Panc1 (cell line): ENCODE measurements at regions not wholly inside any gene's neighbourhood (a gene's known extent, or its start where the extent isn't known, plus 50 kb on each side); places are given as distances from the start of the nearest gene placed in this dataset.

Experiments
- ATAC-seq: fragments of 200-7000 bp; cut with Tn5 transposase; 2 replicates; pipeline ENCODE4 v1.9.1; 2020; ENCODE audit warnings: mild to moderate bottlenecking, moderate library complexity
- BruUV-seq: library from RNA; stranded (reverse); fragments of 400-500 nt; replicated peaks from 2 replicates; lab custom pipeline; 2021; lab: Mats Ljungman, UMichigan
- CTCF ChIA-PET: fragments of 300-600 bp; sonication (Branson Sonifier 250); formaldehyde crosslinking; loops from one replicate; lab custom pipeline; 2022; ENCODE audit warnings: antibody characterized with exemption; lab: Charles Lee
- POLR2A ChIA-PET: fragments of 300-600 bp; sonication (Branson Sonifier 250); formaldehyde crosslinking; loops from one replicate; lab custom pipeline; 2022; ENCODE audit warnings: antibody characterized with exemption; lab: Charles Lee
- DNase-seq: peaks from one replicate; pipeline ENCODE4 v3.0.0-alpha.2; 2010; ENCODE audit warnings: low read depth, low spot score
- H3K27ac ChIP-seq: 2 replicates; pipeline ENCODE4 v1.5.1; 2011; ENCODE audit warnings: mild to moderate bottlenecking, low read length, inconsistent platforms
- H3K27me3 ChIP-seq: fragments of 200-500 bp; sonication (Bioruptor generic); 2 replicates; pipeline ENCODE4 v1.6.0; 2014; ENCODE audit warnings: low read length, inconsistent platforms; ENCODE audit not compliant: control insufficient read depth, insufficient read depth
- H3K36me3 ChIP-seq: fragments of 200-500 bp; sonication (Bioruptor generic); 2 replicates; pipeline ENCODE4 v1.5.1; 2014; ENCODE audit warnings: inconsistent platforms, mild to moderate bottlenecking, low read length, moderate library complexity; ENCODE audit not compliant: control insufficient read depth, insufficient read depth
- H3K4me1 ChIP-seq: 2 replicates; pipeline ENCODE4 v1.5.1; 2011; ENCODE audit warnings: inconsistent platforms, mild to moderate bottlenecking, low read length, moderate library complexity; ENCODE audit not compliant: control insufficient read depth, insufficient read depth
- H3K4me3 ChIP-seq, 2 experiments: 2 replicates each; pipeline ENCODE4 v1.5.1; 2011 to 2012; ENCODE audit warnings: low read depth in 2 of 2, low read length in 2 of 2, mild to moderate bottlenecking in 2 of 2, inconsistent platforms in 1 of 2, moderate library complexity in 1 of 2
- H3K9me3 ChIP-seq: fragments of 200-500 bp; sonication (Bioruptor generic); 2 replicates; pipeline ENCODE4 v1.5.1; 2014; ENCODE audit warnings: low read depth, mild to moderate bottlenecking, inconsistent platforms, low read length, moderate library complexity; ENCODE audit not compliant: control insufficient read depth, insufficient read depth
- POLR2AphosphoS5 ChIP-seq: IDR thresholded peaks from 2 replicates; pipeline ENCODE4 v1.6.1; 2012; ENCODE audit warnings: mild to moderate bottlenecking, low read depth, low read length, moderate library complexity
- SIN3A ChIP-seq: IDR thresholded peaks from 2 replicates; pipeline ENCODE4 v1.6.1; 2012; ENCODE audit warnings: low read depth, mild to moderate bottlenecking, low read length, moderate library complexity, borderline replicate concordance; ENCODE audit not compliant: insufficient read depth
- TCF7L2 ChIP-seq: IDR thresholded peaks from 2 replicates; pipeline ENCODE4 v1.6.1; 2011; ENCODE audit warnings: mild to moderate bottlenecking, low read depth, low read length, inconsistent platforms
- in situ Hi-C: cut with HindIII; loops from 2 replicates; pipeline ENCODE4 v1.10.0; 2016; ENCODE audit warnings: low sequenced_read_pairs, low pct_unique_long_range_greater_than_20kb
- intact Hi-C: fragments of 100-400 bp; cut with micrococcal nuclease; formaldehyde crosslinking; loops from one replicate; pipeline ENCODE4 v1.10.0; 2022; ENCODE audit not compliant: unreplicated experiment
- TF ChIP-seq, protein P1 (sequence below): fragments of 450-650 bp; IDR thresholded peaks from 2 replicates; pipeline ENCODE4 v1.5.1; 2017; ENCODE audit warnings: mild to moderate bottlenecking
- TF ChIP-seq, protein P2 (sequence below), 2 experiments: IDR thresholded peaks; 2 replicates each; pipeline ENCODE4 v1.6.1; 2011 to 2012; ENCODE audit warnings: low read depth in 2 of 2, control low read depth in 1 of 2, low read length in 1 of 2, mild to moderate bottlenecking in 1 of 2, moderate library complexity in 1 of 2; ENCODE audit not compliant: insufficient read depth in 1 of 2

DNA sequence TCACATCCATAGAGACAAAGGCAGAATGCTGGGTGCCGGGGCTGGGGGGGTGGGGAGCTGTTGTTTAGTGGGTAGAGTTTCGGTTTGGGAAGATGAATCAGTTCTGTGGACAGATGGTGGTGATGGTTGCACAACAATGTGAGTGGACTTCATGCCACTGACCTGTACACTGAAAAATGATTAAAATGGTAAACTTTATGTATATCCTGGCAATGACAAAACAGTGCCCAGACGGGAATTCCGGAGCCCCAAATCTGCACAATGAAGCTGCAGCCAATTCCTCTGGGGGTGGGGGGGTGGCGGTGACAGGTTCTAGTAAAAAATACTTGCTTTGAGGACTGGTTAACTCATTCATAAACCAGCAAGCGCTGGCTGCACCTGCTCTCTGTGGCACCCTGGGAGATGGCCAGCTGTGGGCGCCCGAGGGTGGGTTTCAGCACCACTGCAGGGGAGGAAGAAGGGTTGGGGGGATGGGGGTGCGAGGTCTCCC lies 81.8 kb upstream of the HPCAL1 start:
- no peak overlapping the region for H3K4me3 ChIP-seq
- CTCF ChIA-PET = no interaction called here
- no peaks in the 10 kb centered on the region for H3K9me3 ChIP-seq
- no peaks in the 10 kb centered on the region for H3K4me1 ChIP-seq
- TF ChIP-seq, protein P1, sequence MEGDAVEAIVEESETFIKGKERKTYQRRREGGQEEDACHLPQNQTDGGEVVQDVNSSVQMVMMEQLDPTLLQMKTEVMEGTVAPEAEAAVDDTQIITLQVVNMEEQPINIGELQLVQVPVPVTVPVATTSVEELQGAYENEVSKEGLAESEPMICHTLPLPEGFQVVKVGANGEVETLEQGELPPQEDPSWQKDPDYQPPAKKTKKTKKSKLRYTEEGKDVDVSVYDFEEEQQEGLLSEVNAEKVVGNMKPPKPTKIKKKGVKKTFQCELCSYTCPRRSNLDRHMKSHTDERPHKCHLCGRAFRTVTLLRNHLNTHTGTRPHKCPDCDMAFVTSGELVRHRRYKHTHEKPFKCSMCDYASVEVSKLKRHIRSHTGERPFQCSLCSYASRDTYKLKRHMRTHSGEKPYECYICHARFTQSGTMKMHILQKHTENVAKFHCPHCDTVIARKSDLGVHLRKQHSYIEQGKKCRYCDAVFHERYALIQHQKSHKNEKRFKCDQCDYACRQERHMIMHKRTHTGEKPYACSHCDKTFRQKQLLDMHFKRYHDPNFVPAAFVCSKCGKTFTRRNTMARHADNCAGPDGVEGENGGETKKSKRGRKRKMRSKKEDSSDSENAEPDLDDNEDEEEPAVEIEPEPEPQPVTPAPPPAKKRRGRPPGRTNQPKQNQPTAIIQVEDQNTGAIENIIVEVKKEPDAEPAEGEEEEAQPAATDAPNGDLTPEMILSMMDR = no peak
- no peak for TF ChIP-seq POLR2AphosphoS5
- TF ChIP-seq, protein P2, sequence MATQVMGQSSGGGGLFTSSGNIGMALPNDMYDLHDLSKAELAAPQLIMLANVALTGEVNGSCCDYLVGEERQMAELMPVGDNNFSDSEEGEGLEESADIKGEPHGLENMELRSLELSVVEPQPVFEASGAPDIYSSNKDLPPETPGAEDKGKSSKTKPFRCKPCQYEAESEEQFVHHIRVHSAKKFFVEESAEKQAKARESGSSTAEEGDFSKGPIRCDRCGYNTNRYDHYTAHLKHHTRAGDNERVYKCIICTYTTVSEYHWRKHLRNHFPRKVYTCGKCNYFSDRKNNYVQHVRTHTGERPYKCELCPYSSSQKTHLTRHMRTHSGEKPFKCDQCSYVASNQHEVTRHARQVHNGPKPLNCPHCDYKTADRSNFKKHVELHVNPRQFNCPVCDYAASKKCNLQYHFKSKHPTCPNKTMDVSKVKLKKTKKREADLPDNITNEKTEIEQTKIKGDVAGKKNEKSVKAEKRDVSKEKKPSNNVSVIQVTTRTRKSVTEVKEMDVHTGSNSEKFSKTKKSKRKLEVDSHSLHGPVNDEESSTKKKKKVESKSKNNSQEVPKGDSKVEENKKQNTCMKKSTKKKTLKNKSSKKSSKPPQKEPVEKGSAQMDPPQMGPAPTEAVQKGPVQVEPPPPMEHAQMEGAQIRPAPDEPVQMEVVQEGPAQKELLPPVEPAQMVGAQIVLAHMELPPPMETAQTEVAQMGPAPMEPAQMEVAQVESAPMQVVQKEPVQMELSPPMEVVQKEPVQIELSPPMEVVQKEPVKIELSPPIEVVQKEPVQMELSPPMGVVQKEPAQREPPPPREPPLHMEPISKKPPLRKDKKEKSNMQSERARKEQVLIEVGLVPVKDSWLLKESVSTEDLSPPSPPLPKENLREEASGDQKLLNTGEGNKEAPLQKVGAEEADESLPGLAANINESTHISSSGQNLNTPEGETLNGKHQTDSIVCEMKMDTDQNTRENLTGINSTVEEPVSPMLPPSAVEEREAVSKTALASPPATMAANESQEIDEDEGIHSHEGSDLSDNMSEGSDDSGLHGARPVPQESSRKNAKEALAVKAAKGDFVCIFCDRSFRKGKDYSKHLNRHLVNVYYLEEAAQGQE (IDR thresholded peaks at IDR 0.05; ENCODE audit: insufficient read depth in 1 of 2, low read depth in 2 of 2, low read length in 1 of 2) = no peak
- no peak for TF ChIP-seq SIN3A
- TF ChIP-seq TCF7L2 = no peak
- DNase-seq (no peak), ATAC-seq (no peak)
- no peaks in the 10 kb centered on the region for H3K27me3 ChIP-seq
- BruUV-seq = no TSS peak
- H3K36me3 ChIP-seq = no peaks in the 10 kb centered on the region
- POLR2A ChIA-PET = interaction anchor here (0.6 kb wide), 1 partner anchor 63 kb away, joined by 13 read pairs; no protein-coding TSS in a partner anchor
- in situ Hi-C loops = no loop called here
- intact Hi-C loops = no loop called here
- H3K27ac ChIP-seq = no peak overlapping the region

DNA sequence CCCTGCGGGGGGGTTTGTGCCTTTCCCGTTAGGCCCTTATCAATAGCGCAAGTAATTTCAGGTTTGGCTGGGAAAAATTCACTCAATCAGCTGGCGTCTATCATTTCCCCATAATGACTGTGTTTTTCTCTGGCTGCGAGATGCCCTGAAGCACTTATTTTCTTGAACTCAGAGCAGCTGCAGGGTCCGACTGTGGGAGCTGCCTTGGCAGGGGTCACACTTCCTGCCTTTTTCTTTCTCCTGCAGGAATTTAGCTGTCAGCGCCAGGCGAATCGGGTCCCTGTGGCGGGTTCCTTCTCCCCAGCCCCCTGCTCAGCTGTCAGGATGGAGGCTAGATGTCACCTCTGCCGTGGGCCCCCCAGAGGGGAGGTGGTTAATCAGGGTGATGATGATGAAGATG lies 81.3 kb upstream of the HPCAL1 start:
- TF ChIP-seq TCF7L2 = no peak
- TF ChIP-seq, protein P2 (IDR thresholded peaks at IDR 0.05; ENCODE audit: insufficient read depth in 1 of 2, low read depth in 2 of 2, low read length in 1 of 2) = no peak
- TF ChIP-seq POLR2AphosphoS5 = no peak
- no peak for TF ChIP-seq SIN3A
- TF ChIP-seq, protein P1 = no peak
- H3K9me3 ChIP-seq = no peaks in the 10 kb centered on the region
- H3K4me3 ChIP-seq = no peak overlapping the region
- CTCF ChIA-PET = no interaction called here
- H3K4me1 ChIP-seq = no peaks in the 10 kb centered on the region
- POLR2A ChIA-PET = no interaction called here
- no peak for ATAC-seq
- H3K27ac ChIP-seq = no peak overlapping the region
- intact Hi-C loops (no loop called here), in situ Hi-C loops (no loop called here)
- no TSS peak for BruUV-seq
- H3K36me3 ChIP-seq = no peaks in the 10 kb centered on the region
- H3K27me3 ChIP-seq = no peaks in the 10 kb centered on the region
- DNase-seq = no peak
